WTC11 (cell line): ENCODE measurements at regions not wholly inside any gene's neighbourhood (a gene's known extent, or its start where the extent isn't known, plus 50 kb on each side); places are given as distances from the start of the nearest gene placed in this dataset.

ENCODE experiments used
- ATAC-seq: fragments of 200-7000 bp; cut with Tn5 transposase; 2 replicates; pipeline ENCODE4 v1.10.0; 2021; ENCODE audit warnings: mild to moderate bottlenecking, moderate library complexity
- CTCF ChIA-PET: fragments of 300-600 bp; sonication (Branson Sonifier 250); formaldehyde crosslinking; loops from one replicate; lab custom pipeline; 2021; ENCODE audit warnings: antibody characterized with exemption; lab: Charles Lee
- POLR2A ChIA-PET: fragments of 350-600 bp; sonication (Branson Sonifier 250); formaldehyde crosslinking; loops from one replicate; lab custom pipeline; 2021; ENCODE audit warnings: antibody characterized with exemption; lab: Charles Lee
- DNase-seq: peaks from one replicate; pipeline ENCODE4 v3.0.0; 2021; ENCODE audit warnings: low spot score
- H3K27ac Mint-ChIP-seq: 2 replicates; pipeline ENCODE4 v1.8.0; 2021; ENCODE audit warnings: mixed read lengths
- H3K27me3 Mint-ChIP-seq: 2 replicates; pipeline ENCODE4 v1.8.0; 2021; ENCODE audit warnings: low read depth, mild to moderate bottlenecking, moderate library complexity, mixed read lengths
- H3K36me3 Mint-ChIP-seq: 2 replicates; pipeline ENCODE4 v1.8.0; 2021; ENCODE audit warnings: mixed read lengths
- H3K4me1 Mint-ChIP-seq: 2 replicates; pipeline ENCODE4 v1.8.0; 2022; ENCODE audit warnings: mixed read lengths
- H3K4me3 Mint-ChIP-seq: 2 replicates; pipeline ENCODE4 v1.8.0; 2021; ENCODE audit warnings: mild to moderate bottlenecking, moderate library complexity, mixed read lengths
- H3K9me3 Mint-ChIP-seq: 2 replicates; pipeline ENCODE4 v1.8.0; 2021; ENCODE audit warnings: mixed read lengths
- CREM ChIP-seq: sonication (generic); formaldehyde crosslinking; IDR thresholded peaks from 2 replicates; pipeline ENCODE4 v1.8.1; 2022; ENCODE audit warnings: mild to moderate bottlenecking, missing genetic modification reagents, moderate library complexity
- EMX1 ChIP-seq: fragments of 250-450 bp; sonication (Bioruptor Pico); IDR thresholded peaks from 2 replicates; pipeline ENCODE4 v1.8.0; 2021; ENCODE audit warnings: mild to moderate bottlenecking
- ESRRA ChIP-seq: sonication (generic); formaldehyde crosslinking; IDR thresholded peaks from 2 replicates; pipeline ENCODE4 v1.8.1; 2022; ENCODE audit warnings: mild to moderate bottlenecking, missing genetic modification reagents, borderline replicate concordance
- ETV6 ChIP-seq: sonication (generic); formaldehyde crosslinking; IDR thresholded peaks from 2 replicates; pipeline ENCODE4 v1.8.1; 2022; ENCODE audit warnings: mild to moderate bottlenecking, missing genetic modification reagents
- FOXJ3 ChIP-seq: sonication (generic); formaldehyde crosslinking; IDR thresholded peaks from 2 replicates; pipeline ENCODE4 v1.9.0; 2021; ENCODE audit warnings: missing genetic modification reagents, mild to moderate bottlenecking, borderline replicate concordance
- HMGA2 ChIP-seq: fragments of 250-450 bp; sonication (Bioruptor Pico); IDR thresholded peaks from 2 replicates; pipeline ENCODE4 v1.4.0; 2021; ENCODE audit warnings: mild to moderate bottlenecking, moderate library complexity
- NFE2L1 ChIP-seq: sonication (generic); formaldehyde crosslinking; IDR thresholded peaks from 2 replicates; pipeline ENCODE4 v1.8.1; 2023; ENCODE audit warnings: missing genetic modification reagents
- NR1H2 ChIP-seq: sonication (generic); formaldehyde crosslinking; IDR thresholded peaks from 2 replicates; pipeline ENCODE4 v1.9.0; 2021; ENCODE audit warnings: mild to moderate bottlenecking, moderate library complexity, missing genetic modification reagents
- RORB ChIP-seq: fragments of 250-450 bp; sonication (Bioruptor Pico); IDR thresholded peaks from 2 replicates; pipeline ENCODE4 v1.9.0; 2021; ENCODE audit warnings: mild to moderate bottlenecking
- SP1 ChIP-seq: sonication (generic); formaldehyde crosslinking; conservative IDR thresholded peaks from 2 replicates; pipeline ENCODE4 v1.8.1; 2022; ENCODE audit warnings: missing genetic modification reagents
- ZBTB21 ChIP-seq: sonication (generic); formaldehyde crosslinking; IDR thresholded peaks from 2 replicates; pipeline ENCODE4 v1.8.1; 2023; ENCODE audit warnings: mild to moderate bottlenecking, missing genetic modification reagents, borderline replicate concordance
- ZNF219 ChIP-seq: sonication (generic); formaldehyde crosslinking; IDR thresholded peaks from 2 replicates; pipeline ENCODE4 v1.8.0; 2023; ENCODE audit warnings: missing genetic modification reagents, mild to moderate bottlenecking, borderline replicate concordance
- ZNF423 ChIP-seq: fragments of 250-450 bp; sonication (Bioruptor Pico); IDR thresholded peaks from 2 replicates; pipeline ENCODE4 v2.1.2; 2022; ENCODE audit warnings: mild to moderate bottlenecking, moderate library complexity
- TF ChIP-seq, protein P1 (sequence below): fragments of 200-600 bp; IDR thresholded peaks from 2 replicates; pipeline ENCODE4 v1.8.0; 2022; ENCODE audit warnings: antibody characterized with exemption
- TF ChIP-seq, protein P2 (sequence below): sonication (generic); formaldehyde crosslinking; conservative IDR thresholded peaks from 2 replicates; pipeline ENCODE4 v1.8.1; 2022; ENCODE audit warnings: mild to moderate bottlenecking, missing genetic modification reagents
- TF ChIP-seq, protein P3 (sequence below): sonication (generic); formaldehyde crosslinking; IDR thresholded peaks from 2 replicates; pipeline ENCODE4 v1.8.0; 2022; ENCODE audit warnings: mild to moderate bottlenecking, missing genetic modification reagents
- TF ChIP-seq, protein P4 (sequence below): sonication (generic); formaldehyde crosslinking; IDR thresholded peaks from 2 replicates; pipeline ENCODE4 v1.8.1; 2023; ENCODE audit warnings: mild to moderate bottlenecking, moderate library complexity, missing genetic modification reagents
- TF ChIP-seq, protein P5 (sequence below): fragments of 250-450 bp; sonication (Bioruptor Pico); IDR thresholded peaks from 2 replicates; pipeline ENCODE4 v1.9.0; 2021; ENCODE audit warnings: mild to moderate bottlenecking
- TF ChIP-seq, protein P6 (sequence below): fragments of 250-450 bp; sonication (Bioruptor Pico); IDR thresholded peaks from 2 replicates; pipeline ENCODE4 v1.9.0; 2021; ENCODE audit warnings: mild to moderate bottlenecking, borderline replicate concordance
- TF ChIP-seq, protein P7 (sequence below): sonication (generic); formaldehyde crosslinking; IDR thresholded peaks from 2 replicates; pipeline ENCODE4 v1.8.0; 2022; ENCODE audit warnings: mild to moderate bottlenecking, missing genetic modification reagents
- TF ChIP-seq, protein P8 (sequence below): sonication (generic); formaldehyde crosslinking; IDR thresholded peaks from 2 replicates; pipeline ENCODE4 v1.8.1; 2022; ENCODE audit warnings: missing genetic modification reagents, borderline replicate concordance

DNA sequence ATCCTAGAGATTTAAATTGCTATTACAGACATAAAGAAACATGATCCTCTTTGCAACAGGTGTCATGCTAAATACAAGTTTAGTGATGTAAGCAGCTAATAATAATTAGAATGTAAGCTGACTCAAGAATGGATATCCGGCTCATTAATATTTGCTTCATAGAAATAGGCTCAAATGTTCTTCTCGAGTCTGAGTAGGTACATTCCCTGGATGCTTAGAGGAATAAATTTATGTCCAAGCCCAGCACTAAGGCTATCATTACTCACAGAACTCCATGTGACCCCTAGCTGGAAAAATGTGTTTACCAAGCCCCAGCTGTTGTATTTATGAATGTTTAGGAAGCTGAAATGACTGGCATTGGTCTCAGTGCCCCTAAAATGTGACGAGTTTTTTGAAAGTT lies 87.6 kb upstream of the TSPAN7 start:
- H3K4me1 Mint-ChIP-seq: no peaks in the 10 kb centered on the region
- ChIA-PET CTCF (no interaction called here), POLR2A (no interaction called here)
- H3K9me3 Mint-ChIP-seq: no peaks in the 10 kb centered on the region
- no peak overlapping the region for H3K27ac Mint-ChIP-seq
- TF ChIP-seq NR1H2 (CRISPR knock-in tag) (no peak), ESRRA (CRISPR knock-in tag) (no peak), NFE2L1 (CRISPR knock-in tag) (no peak), ETV6 (CRISPR knock-in tag) (no peak), EMX1 (CRISPR knock-in tag) (no peak), FOXJ3 (no peak), ZBTB21 (CRISPR knock-in tag) (no peak), RORB (CRISPR knock-in tag) (no peak), CREM (CRISPR knock-in tag) (no peak), HMGA2 (CRISPR knock-in tag) (no peak), ZNF219 (no peak), ZNF423 (no peak)
- TF ChIP-seq, protein P1, sequence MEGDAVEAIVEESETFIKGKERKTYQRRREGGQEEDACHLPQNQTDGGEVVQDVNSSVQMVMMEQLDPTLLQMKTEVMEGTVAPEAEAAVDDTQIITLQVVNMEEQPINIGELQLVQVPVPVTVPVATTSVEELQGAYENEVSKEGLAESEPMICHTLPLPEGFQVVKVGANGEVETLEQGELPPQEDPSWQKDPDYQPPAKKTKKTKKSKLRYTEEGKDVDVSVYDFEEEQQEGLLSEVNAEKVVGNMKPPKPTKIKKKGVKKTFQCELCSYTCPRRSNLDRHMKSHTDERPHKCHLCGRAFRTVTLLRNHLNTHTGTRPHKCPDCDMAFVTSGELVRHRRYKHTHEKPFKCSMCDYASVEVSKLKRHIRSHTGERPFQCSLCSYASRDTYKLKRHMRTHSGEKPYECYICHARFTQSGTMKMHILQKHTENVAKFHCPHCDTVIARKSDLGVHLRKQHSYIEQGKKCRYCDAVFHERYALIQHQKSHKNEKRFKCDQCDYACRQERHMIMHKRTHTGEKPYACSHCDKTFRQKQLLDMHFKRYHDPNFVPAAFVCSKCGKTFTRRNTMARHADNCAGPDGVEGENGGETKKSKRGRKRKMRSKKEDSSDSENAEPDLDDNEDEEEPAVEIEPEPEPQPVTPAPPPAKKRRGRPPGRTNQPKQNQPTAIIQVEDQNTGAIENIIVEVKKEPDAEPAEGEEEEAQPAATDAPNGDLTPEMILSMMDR: no peak
- TF ChIP-seq, protein P2, sequence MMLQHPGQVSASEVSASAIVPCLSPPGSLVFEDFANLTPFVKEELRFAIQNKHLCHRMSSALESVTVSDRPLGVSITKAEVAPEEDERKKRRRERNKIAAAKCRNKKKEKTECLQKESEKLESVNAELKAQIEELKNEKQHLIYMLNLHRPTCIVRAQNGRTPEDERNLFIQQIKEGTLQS (CRISPR knock-in tag): no peak
- TF ChIP-seq, protein P3, sequence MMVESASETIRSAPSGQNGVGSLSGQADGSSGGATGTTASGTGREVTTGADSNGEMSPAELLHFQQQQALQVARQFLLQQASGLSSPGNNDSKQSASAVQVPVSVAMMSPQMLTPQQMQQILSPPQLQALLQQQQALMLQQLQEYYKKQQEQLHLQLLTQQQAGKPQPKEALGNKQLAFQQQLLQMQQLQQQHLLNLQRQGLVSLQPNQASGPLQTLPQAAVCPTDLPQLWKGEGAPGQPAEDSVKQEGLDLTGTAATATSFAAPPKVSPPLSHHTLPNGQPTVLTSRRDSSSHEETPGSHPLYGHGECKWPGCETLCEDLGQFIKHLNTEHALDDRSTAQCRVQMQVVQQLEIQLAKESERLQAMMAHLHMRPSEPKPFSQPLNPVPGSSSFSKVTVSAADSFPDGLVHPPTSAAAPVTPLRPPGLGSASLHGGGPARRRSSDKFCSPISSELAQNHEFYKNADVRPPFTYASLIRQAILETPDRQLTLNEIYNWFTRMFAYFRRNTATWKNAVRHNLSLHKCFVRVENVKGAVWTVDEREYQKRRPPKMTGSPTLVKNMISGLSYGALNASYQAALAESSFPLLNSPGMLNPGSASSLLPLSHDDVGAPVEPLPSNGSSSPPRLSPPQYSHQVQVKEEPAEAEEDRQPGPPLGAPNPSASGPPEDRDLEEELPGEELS (CRISPR knock-in tag): no peak
- TF ChIP-seq, protein P4, sequence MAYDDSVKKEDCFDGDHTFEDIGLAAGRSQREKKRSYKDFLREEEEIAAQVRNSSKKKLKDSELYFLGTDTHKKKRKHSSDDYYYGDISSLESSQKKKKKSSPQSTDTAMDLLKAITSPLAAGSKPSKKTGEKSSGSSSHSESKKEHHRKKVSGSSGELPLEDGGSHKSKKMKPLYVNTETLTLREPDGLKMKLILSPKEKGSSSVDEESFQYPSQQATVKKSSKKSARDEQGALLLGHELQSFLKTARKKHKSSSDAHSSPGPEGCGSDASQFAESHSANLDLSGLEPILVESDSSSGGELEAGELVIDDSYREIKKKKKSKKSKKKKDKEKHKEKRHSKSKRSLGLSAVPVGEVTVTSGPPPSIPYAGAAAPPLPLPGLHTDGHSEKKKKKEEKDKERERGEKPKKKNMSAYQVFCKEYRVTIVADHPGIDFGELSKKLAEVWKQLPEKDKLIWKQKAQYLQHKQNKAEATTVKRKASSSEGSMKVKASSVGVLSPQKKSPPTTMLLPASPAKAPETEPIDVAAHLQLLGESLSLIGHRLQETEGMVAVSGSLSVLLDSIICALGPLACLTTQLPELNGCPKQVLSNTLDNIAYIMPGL: no peak
- ATAC-seq: no peak
- no peak for DNase-seq
- H3K4me3 Mint-ChIP-seq: no peak overlapping the region
- no peaks in the 10 kb centered on the region for H3K27me3 Mint-ChIP-seq
- H3K36me3 Mint-ChIP-seq: no peaks in the 10 kb centered on the region

DNA sequence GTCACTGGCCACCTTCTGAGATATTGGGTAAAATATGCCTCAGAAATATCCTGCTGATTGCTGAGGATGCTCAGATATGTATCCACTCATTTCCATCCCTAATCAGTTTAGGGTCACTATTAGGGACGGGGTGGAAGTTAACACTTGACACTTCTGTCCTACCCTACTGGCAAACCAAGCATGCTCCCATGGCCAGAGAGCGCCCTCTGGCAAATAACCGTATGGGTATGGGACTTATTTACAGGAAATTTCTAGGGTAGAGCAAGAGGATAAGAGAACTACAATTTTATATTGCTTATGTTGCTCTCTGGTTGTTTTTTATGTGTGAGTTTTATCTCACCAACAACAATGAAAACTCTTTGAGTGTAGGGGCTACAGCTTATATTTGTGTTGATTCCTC lies 86.8 kb upstream of the TSPAN7 start:
- Mint-ChIP-seq H3K4me3 (no peak overlapping the region), H3K4me1 (no peaks in the 10 kb centered on the region), H3K9me3 (no peaks in the 10 kb centered on the region), H3K27me3 (no peaks in the 10 kb centered on the region), H3K36me3 (no peaks in the 10 kb centered on the region), H3K27ac (no peak overlapping the region)
- DNase-seq: peak; percentile 25
- POLR2A ChIA-PET: no interaction called here
- CTCF ChIA-PET: no interaction called here
- peak; percentile 50 for ATAC-seq
- TF ChIP-seq, protein P5, sequence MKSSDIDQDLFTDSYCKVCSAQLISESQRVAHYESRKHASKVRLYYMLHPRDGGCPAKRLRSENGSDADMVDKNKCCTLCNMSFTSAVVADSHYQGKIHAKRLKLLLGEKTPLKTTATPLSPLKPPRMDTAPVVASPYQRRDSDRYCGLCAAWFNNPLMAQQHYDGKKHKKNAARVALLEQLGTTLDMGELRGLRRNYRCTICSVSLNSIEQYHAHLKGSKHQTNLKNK: no peak
- TF ChIP-seq NFE2L1 (CRISPR knock-in tag) (no peak), SP1 (CRISPR knock-in tag) (no peak), HMGA2 (CRISPR knock-in tag) (no peak)
- TF ChIP-seq, protein P6, sequence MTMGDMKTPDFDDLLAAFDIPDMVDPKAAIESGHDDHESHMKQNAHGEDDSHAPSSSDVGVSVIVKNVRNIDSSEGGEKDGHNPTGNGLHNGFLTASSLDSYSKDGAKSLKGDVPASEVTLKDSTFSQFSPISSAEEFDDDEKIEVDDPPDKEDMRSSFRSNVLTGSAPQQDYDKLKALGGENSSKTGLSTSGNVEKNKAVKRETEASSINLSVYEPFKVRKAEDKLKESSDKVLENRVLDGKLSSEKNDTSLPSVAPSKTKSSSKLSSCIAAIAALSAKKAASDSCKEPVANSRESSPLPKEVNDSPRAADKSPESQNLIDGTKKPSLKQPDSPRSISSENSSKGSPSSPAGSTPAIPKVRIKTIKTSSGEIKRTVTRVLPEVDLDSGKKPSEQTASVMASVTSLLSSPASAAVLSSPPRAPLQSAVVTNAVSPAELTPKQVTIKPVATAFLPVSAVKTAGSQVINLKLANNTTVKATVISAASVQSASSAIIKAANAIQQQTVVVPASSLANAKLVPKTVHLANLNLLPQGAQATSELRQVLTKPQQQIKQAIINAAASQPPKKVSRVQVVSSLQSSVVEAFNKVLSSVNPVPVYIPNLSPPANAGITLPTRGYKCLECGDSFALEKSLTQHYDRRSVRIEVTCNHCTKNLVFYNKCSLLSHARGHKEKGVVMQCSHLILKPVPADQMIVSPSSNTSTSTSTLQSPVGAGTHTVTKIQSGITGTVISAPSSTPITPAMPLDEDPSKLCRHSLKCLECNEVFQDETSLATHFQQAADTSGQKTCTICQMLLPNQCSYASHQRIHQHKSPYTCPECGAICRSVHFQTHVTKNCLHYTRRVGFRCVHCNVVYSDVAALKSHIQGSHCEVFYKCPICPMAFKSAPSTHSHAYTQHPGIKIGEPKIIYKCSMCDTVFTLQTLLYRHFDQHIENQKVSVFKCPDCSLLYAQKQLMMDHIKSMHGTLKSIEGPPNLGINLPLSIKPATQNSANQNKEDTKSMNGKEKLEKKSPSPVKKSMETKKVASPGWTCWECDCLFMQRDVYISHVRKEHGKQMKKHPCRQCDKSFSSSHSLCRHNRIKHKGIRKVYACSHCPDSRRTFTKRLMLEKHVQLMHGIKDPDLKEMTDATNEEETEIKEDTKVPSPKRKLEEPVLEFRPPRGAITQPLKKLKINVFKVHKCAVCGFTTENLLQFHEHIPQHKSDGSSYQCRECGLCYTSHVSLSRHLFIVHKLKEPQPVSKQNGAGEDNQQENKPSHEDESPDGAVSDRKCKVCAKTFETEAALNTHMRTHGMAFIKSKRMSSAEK (CRISPR knock-in tag): no peak
- TF ChIP-seq, protein P1: no peak
- TF ChIP-seq, protein P7, sequence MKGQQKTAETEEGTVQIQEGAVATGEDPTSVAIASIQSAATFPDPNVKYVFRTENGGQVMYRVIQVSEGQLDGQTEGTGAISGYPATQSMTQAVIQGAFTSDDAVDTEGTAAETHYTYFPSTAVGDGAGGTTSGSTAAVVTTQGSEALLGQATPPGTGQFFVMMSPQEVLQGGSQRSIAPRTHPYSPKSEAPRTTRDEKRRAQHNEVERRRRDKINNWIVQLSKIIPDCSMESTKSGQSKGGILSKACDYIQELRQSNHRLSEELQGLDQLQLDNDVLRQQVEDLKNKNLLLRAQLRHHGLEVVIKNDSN (CRISPR knock-in tag): no peak
- TF ChIP-seq, protein P8, sequence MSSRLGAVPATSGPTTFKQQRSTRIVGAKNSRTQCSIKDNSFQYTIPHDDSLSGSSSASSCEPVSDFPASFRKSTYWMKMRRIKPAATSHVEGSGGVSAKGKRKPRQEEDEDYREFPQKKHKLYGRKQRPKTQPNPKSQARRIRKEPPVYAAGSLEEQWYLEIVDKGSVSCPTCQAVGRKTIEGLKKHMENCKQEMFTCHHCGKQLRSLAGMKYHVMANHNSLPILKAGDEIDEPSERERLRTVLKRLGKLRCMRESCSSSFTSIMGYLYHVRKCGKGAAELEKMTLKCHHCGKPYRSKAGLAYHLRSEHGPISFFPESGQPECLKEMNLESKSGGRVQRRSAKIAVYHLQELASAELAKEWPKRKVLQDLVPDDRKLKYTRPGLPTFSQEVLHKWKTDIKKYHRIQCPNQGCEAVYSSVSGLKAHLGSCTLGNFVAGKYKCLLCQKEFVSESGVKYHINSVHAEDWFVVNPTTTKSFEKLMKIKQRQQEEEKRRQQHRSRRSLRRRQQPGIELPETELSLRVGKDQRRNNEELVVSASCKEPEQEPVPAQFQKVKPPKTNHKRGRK (CRISPR knock-in tag): no peak
